ENCODE measurements at regions not wholly inside any gene's neighbourhood (a gene's known extent, or its start where the extent isn't known, plus 50 kb on each side); places are given as distances from the start of the nearest gene placed in this dataset.

- no peak for DNase-seq (ENCODE audit: low spot score)
Measured at GRCh38 chr2:19035238-19035637, 323.2 kb downstream of the OSR1 start.

GRCh38 chr2:19033240-19033639 lies 325.2 kb downstream of the OSR1 start:
- no peak for DNase-seq (ENCODE audit: low spot score)

- DNase-seq (ENCODE audit: low spot score): no peak
Measured at GRCh38 chr2:19031642-19032041, 326.8 kb downstream of the OSR1 start.

GRCh38 chr2:19029655-19030054 lies 328.8 kb downstream of the OSR1 start:
- no peak for DNase-seq (ENCODE audit: low spot score)

- no peak for DNase-seq (ENCODE audit: low spot score)
Measured at GRCh38 chr2:19028587-19029375, 329.6 kb downstream of the OSR1 start.

GRCh38 chr2:19027626-19028025 lies 330.8 kb downstream of the OSR1 start:
- DNase-seq (ENCODE audit: low spot score): no peak

GRCh38 chr2:19026261-19026660 lies 332.2 kb downstream of the OSR1 start:
- DNase-seq (ENCODE audit: low spot score): no peak

- DNase-seq (ENCODE audit: low spot score): no peak
Measured at GRCh38 chr2:19022334-19022733, 336.1 kb downstream of the OSR1 start.

- no peak for DNase-seq (ENCODE audit: low spot score)
Measured at GRCh38 chr2:19021721-19022120, 336.7 kb downstream of the OSR1 start.

GRCh38 chr2:19021100-19021476 lies 337.3 kb downstream of the OSR1 start:
- no peak for DNase-seq (ENCODE audit: low spot score)

- no peak for DNase-seq (ENCODE audit: low spot score)
Measured at GRCh38 chr2:19020144-19021099, 338.0 kb downstream of the OSR1 start.

GRCh38 chr2:19009510-19009909 lies 348.9 kb downstream of the OSR1 start:
- no peak for DNase-seq (ENCODE audit: low spot score)

GRCh38 chr2:19003554-19003953 lies 354.9 kb downstream of the OSR1 start:
- no peak for DNase-seq (ENCODE audit: low spot score)

GRCh38 chr2:19000776-19001175 lies 357.6 kb downstream of the OSR1 start:
- DNase-seq (ENCODE audit: low spot score): no peak

- DNase-seq (ENCODE audit: low spot score): no peak
Measured at GRCh38 chr2:18999198-18999597, 359.2 kb downstream of the OSR1 start.

GRCh38 chr2:18998491-18998890 lies 359.9 kb downstream of the OSR1 start:
- DNase-seq (ENCODE audit: low spot score): no peak

- no peak for DNase-seq (ENCODE audit: low spot score)
Measured at GRCh38 chr2:18993756-18994338, 364.6 kb downstream of the OSR1 start.

- peak; percentile 7 for DNase-seq (ENCODE audit: low spot score)
Measured at GRCh38 chr2:18991177-18992168, 366.9 kb downstream of the OSR1 start.

- DNase-seq (ENCODE audit: low spot score): no peak
Measured at GRCh38 chr2:18988631-18989232, 369.7 kb downstream of the OSR1 start.

GRCh38 chr2:18987592-18988073 lies 370.8 kb downstream of the OSR1 start:
- peak; percentile 54 for DNase-seq (ENCODE audit: low spot score)

GRCh38 chr2:18987016-18987415 lies 371.4 kb downstream of the OSR1 start:
- DNase-seq (ENCODE audit: low spot score): no peak
